Left ventricle myocardium inferior (tissue), 1 donor: ENCODE measurements at regions not wholly inside any gene's neighbourhood (a gene's known extent, or its start where the extent isn't known, plus 50 kb on each side); places are given as distances from the start of the nearest gene placed in this dataset.

Experiments used
- DNase-seq: peaks from one replicate; pipeline ENCODE4 v3.0.0-alpha.2; 2020
- H3K27ac ChIP-seq: fragments of 200-600 bp; replicated peaks from 2 replicates; pipeline ENCODE4 v1.8.0; 2021
- H3K27me3 ChIP-seq: fragments of 200-600 bp; 2 replicates; pipeline ENCODE4 v1.8.0; 2021; ENCODE audit warnings: low read depth
- H3K36me3 ChIP-seq: fragments of 200-600 bp; 2 replicates; pipeline ENCODE4 v1.8.0; 2021
- H3K4me1 ChIP-seq: fragments of 200-600 bp; 2 replicates; pipeline ENCODE4 v1.8.0; 2021
- H3K4me3 ChIP-seq: fragments of 200-600 bp; 2 replicates; pipeline ENCODE4 v1.8.0; 2021; ENCODE audit warnings: mild to moderate bottlenecking, moderate library complexity
- H3K9me3 ChIP-seq: fragments of 200-600 bp; replicated peaks from 2 replicates; pipeline ENCODE4 v1.8.0; 2021
- CTCF ChIP-seq: fragments of 200-600 bp; IDR thresholded peaks from 2 replicates; pipeline ENCODE4 v1.8.0; 2021; ENCODE audit warnings: antibody characterized with exemption, mild to moderate bottlenecking, borderline replicate concordance
- intact Hi-C: fragments of 100-400 bp; cut with micrococcal nuclease; formaldehyde crosslinking; loops from one replicate; pipeline ENCODE4 v1.11.0; 2022
- donor health status: DM: no; HTN: yes; CAD: no; lungs with severe emphysema.

- no peaks in the 10 kb centered on the region for H3K27me3 ChIP-seq
- H3K9me3 ChIP-seq = no peaks in the 10 kb centered on the region
- H3K27ac ChIP-seq = peak overlapping the region; percentile 60
- peaks cover 7% of the 10 kb centered on the region for H3K4me1 ChIP-seq
- no peaks in the 10 kb centered on the region for H3K36me3 ChIP-seq
- TF ChIP-seq CTCF = no peak
- peak overlapping the region; percentile 13 for H3K4me3 ChIP-seq
- intact Hi-C loops = no loop called here
- no peak for DNase-seq
Observed at GRCh38 chr6:121522265-121522664, 86.8 kb downstream of the GJA1 start.

- DNase-seq = no peak
- intact Hi-C loops = no loop called here
- Histone ChIP-seq H3K4me3 (peak overlapping the region; percentile 13), H3K27ac (peak overlapping the region; percentile 60), H3K27me3 (no peaks in the 10 kb centered on the region), H3K4me1 (peaks cover 7% of the 10 kb centered on the region), H3K9me3 (no peaks in the 10 kb centered on the region), H3K36me3 (no peaks in the 10 kb centered on the region)
- no peak for TF ChIP-seq CTCF
Observed at GRCh38 chr6:121522771-121523386, 87.4 kb downstream of the GJA1 start.

- Histone ChIP-seq H3K9me3 (no peaks in the 10 kb centered on the region), H3K4me3 (no peak overlapping the region), H3K36me3 (no peaks in the 10 kb centered on the region), H3K27ac (no peak overlapping the region), H3K27me3 (no peaks in the 10 kb centered on the region), H3K4me1 (peaks cover 7% of the 10 kb centered on the region)
- no peak for TF ChIP-seq CTCF
- intact Hi-C loops = no loop called here
- DNase-seq = no peak
Observed at GRCh38 chr6:121523628-121524027, 88.2 kb downstream of the GJA1 start.

- intact Hi-C loops = no loop called here
- no peak for DNase-seq
- Histone ChIP-seq H3K9me3 (no peaks in the 10 kb centered on the region), H3K27me3 (no peaks in the 10 kb centered on the region), H3K36me3 (no peaks in the 10 kb centered on the region), H3K27ac (no peak overlapping the region), H3K4me1 (peaks cover 7% of the 10 kb centered on the region), H3K4me3 (no peak overlapping the region)
- no peak for TF ChIP-seq CTCF
Observed at GRCh38 chr6:121526282-121526681, 90.8 kb downstream of the GJA1 start.

- intact Hi-C loops = no loop called here
- H3K27me3 ChIP-seq = no peaks in the 10 kb centered on the region
- H3K9me3 ChIP-seq = no peaks in the 10 kb centered on the region
- TF ChIP-seq CTCF = no peak
- no peak overlapping the region for H3K4me3 ChIP-seq
- no peak overlapping the region for H3K27ac ChIP-seq
- DNase-seq = no peak
- no peaks in the 10 kb centered on the region for H3K4me1 ChIP-seq
- H3K36me3 ChIP-seq = no peaks in the 10 kb centered on the region
Observed at GRCh38 chr6:121531658-121532169, 96.3 kb downstream of the GJA1 start.
